AG04450 (cell line): ENCODE measurements at regions not wholly inside any gene's neighbourhood (a gene's known extent, or its start where the extent isn't known, plus 50 kb on each side); places are given as distances from the start of the nearest gene placed in this dataset.
"Not testable (repeated sequence)": the region's sequence is repeated elsewhere in the genome, so short reads cannot be mapped to it uniquely, and the experiment has no call there.

ENCODE experiments used
- CTCF ChIA-PET: fragments of 300-600, 350-600 bp; formaldehyde crosslinking; extraction: SDS; loops from one replicate; lab custom pipeline; 2022; ENCODE audit warnings: antibody characterized with exemption, inconsistent platforms; lab: Charles Lee
- POLR2A ChIA-PET: fragments of 350-600 bp; formaldehyde crosslinking; extraction: SDS; loops from one replicate; lab custom pipeline; 2021; ENCODE audit warnings: antibody characterized with exemption, inconsistent platforms; lab: Yijun Ruan, JAX
- DNase-seq: peaks from one replicate; pipeline ENCODE4 v3.0.0-alpha.2; 2011; ENCODE audit warnings: low read depth, low spot score
- H3K27ac ChIP-seq: one replicate; pipeline ENCODE4 v1.5.1; 2012; ENCODE audit warnings: low read depth, low read length, control low read depth
- H3K27me3 ChIP-seq: one replicate; pipeline ENCODE4 v1.6.0; 2012; ENCODE audit warnings: low read length; ENCODE audit not compliant: control insufficient read depth, insufficient read depth
- H3K4me3 ChIP-seq: 2 replicates; pipeline ENCODE4 v1.5.1; 2011; ENCODE audit warnings: mild to moderate bottlenecking, low read depth, low read length, control low read depth
- H3K9me3 ChIP-seq: 2 replicates; pipeline ENCODE4 v1.5.1; 2012; ENCODE audit warnings: low read length; ENCODE audit not compliant: control insufficient read depth, insufficient read depth
- TF ChIP-seq, protein P1 (sequence below): IDR thresholded peaks from 2 replicates; pipeline ENCODE4 v1.5.1; 2011; ENCODE audit warnings: low read depth, low read length, control low read depth, inconsistent platforms

DNA sequence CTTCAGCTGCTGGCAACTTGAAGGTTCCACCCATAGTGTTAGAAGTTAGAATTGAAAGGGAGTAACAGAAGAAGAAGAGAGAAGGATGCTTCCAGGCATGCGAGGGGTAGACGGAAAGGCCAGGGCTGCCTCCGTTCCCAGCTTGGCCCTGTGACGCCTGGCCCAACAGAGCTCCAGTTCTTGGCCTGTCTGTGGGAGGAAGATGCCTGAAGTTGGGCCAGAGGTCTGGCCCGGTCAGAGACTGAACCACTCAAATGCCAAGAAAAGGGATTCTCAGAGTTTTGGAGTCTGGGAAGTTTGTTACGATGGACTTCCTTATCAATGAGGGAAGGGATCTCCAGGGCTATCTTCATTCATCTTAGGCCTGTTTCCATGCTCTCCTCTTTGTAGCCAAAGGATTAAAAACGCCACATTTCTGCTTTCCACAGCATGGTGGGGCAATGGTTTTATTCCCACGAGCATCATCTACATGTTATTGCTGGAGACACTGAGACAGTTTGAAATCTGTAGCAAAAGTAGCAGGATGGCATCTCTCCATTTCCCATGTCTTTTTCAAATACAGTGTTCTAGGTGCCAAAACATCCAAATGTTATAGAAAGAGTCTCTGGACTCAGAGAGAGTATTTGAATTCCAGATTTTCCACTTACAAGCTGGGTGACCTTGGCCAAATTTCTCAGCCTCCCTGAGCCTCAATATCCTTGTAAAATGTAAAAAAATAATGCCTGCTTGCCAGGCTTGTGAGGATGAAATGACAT lies 65.4 kb upstream of the ANKRD55 start:
- CTCF ChIA-PET, result interaction anchor here (1.3 kb wide), 1 partner anchor 540 kb away, joined by 3 read pairs; no protein-coding TSS in a partner anchor
- H3K27me3 ChIP-seq, result no peaks in the 10 kb centered on the region
- TF ChIP-seq, protein P1, sequence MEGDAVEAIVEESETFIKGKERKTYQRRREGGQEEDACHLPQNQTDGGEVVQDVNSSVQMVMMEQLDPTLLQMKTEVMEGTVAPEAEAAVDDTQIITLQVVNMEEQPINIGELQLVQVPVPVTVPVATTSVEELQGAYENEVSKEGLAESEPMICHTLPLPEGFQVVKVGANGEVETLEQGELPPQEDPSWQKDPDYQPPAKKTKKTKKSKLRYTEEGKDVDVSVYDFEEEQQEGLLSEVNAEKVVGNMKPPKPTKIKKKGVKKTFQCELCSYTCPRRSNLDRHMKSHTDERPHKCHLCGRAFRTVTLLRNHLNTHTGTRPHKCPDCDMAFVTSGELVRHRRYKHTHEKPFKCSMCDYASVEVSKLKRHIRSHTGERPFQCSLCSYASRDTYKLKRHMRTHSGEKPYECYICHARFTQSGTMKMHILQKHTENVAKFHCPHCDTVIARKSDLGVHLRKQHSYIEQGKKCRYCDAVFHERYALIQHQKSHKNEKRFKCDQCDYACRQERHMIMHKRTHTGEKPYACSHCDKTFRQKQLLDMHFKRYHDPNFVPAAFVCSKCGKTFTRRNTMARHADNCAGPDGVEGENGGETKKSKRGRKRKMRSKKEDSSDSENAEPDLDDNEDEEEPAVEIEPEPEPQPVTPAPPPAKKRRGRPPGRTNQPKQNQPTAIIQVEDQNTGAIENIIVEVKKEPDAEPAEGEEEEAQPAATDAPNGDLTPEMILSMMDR, result no peak
- no peak for DNase-seq
- POLR2A ChIA-PET, result no interaction called here
- no peak overlapping the region for H3K4me3 ChIP-seq
- no peak overlapping the region for H3K27ac ChIP-seq
- peaks cover 4% of the 10 kb centered on the region; the same call in 1 of the 2 replicates for H3K9me3 ChIP-seq

DNA sequence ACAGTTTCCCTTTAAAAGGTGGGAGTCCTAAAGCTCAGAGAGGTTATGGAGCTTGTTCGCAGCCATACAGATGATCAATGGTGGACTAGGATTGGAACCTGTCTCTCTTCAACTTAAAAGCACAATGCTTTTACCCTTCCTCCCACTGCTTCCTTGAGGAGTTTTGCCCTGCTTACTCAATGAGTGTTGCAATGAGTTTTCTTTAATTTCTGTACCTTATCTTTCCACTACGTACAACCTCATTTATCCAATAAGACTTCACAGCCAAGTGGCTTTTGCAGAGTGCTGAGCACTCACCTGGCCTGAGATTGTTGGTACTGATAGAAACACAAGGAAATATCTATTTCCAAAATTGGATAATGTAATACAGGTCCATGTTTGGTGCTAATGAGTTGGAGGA lies 64.7 kb upstream of the ANKRD55 start:
- Histone ChIP-seq H3K4me3 (no peak overlapping the region), H3K27me3 (no peaks in the 10 kb centered on the region), H3K27ac (no peak overlapping the region), H3K9me3 (peaks cover 4% of the 10 kb centered on the region; the same call in 1 of the 2 replicates)
- TF ChIP-seq, protein P1, result no peak
- ChIA-PET POLR2A (no interaction called here), CTCF (no interaction called here)
- DNase-seq, result no peak

DNA sequence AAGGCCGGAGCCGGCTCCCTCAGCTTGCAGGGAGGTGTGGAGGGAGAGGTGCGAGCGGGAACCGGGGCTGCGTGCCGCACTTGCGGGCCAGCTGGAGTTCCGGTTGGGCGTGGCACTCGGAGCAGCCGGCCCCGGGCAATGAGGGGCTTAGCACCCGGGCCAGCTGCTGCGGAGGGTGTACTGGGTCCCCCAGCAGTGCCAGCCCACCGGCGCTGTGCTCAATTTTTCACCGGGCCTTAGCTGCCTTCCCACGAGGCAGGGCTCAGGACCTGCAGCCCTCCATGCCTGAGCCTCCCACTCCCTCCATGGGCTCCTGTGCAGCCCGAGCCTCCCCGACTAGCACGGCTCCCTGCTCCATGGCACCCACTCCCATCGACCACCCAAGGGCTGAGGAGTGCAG lies 62.2 kb upstream of the ANKRD55 start:
- H3K27ac ChIP-seq, CTCF ChIA-PET, H3K27me3 ChIP-seq, H3K4me3 ChIP-seq, H3K9me3 ChIP-seq, POLR2A ChIA-PET, DNase-seq: not testable (repeated sequence)

DNA sequence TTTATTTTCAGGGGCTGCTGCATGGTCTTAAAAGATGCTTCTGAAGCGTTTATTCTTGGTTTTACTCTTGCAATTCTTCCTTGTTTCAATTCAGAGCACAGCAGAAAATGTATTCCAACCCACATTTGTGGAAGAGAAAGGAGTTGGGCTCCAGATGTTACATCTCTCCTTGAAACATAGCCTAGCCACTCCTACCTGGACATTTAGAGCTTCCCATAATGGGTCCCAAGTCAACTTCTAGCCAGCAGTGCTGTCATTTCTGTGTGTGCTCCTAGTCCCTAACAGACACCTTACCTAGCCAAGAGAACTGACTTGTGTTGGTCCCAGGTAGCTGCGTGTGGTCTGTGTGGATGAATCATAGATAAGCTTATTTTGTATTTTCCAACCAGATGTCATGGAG lies 61.2 kb upstream of the ANKRD55 start:
- ChIA-PET POLR2A (no interaction called here), CTCF (no interaction called here)
- TF ChIP-seq, protein P1, result no peak

DNA sequence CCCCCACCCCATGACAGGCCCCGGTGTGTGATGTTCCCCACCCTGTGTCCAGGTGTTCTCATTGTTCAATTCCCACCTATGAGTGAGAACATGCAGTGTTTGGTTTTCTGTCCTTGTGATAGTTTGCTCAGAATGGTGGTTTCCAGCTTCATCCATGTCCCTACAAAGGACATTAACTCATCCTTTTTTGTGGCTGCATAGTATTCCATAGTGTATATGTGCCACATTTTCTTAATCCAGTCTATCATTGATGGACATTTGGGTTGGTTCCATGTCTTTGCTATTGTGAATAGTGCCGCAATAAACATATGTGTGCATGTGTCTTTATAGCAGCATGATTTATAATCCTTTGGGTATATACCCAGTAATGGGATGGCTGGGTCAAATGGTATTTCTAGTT lies 59.7 kb upstream of the ANKRD55 start:
- H3K27ac ChIP-seq, H3K4me3 ChIP-seq, DNase-seq, H3K27me3 ChIP-seq, POLR2A ChIA-PET, H3K9me3 ChIP-seq, CTCF ChIA-PET: not testable (repeated sequence)

More for the DNA sequence above, 61.2 kb upstream of the ANKRD55 start:
- H3K27me3 ChIP-seq, result no peaks in the 10 kb centered on the region
- no peak for DNase-seq
- no peak overlapping the region for H3K4me3 ChIP-seq
- no peak overlapping the region for H3K27ac ChIP-seq
- peaks cover 4% of the 10 kb centered on the region; the same call in 1 of the 2 replicates for H3K9me3 ChIP-seq

DNA sequence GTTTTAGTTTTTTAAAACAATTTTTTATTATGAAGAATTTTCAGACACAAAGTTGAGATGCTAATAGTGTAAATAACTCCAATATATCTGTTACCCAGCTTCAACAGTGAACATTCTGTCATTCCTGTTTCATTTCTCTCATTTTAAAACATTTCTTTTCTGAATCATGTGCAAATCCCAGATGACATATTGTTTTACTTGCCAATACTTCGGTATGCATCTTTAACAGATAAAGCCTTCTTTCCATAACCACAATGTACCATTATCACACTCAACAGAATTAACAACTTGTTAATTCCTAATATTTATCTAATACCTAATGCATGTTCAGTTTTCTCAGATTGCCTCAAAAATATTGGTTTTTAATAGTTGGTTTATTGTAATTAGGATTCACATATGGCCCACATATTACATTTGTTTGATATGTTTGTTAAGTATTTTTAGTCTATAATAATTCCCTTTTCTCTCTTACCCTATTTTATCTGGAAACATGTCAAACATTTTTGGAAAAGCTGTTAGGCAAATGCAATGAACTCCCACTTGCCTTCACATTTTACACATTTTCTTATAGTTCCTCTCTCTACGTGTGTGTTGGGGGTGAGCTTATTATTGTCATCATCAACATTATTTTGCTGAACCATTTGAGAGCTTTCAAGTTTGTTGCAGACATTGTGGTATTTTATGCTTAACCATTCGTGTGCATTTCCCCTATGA lies 58.7 kb upstream of the ANKRD55 start:
- ChIA-PET POLR2A (no interaction called here), CTCF (interaction anchor here (1.3 kb wide), 1 partner anchor 21 kb away, joined by 3 read pairs; no protein-coding TSS in a partner anchor)
- Histone ChIP-seq H3K4me3 (no peak overlapping the region), H3K9me3 (peaks cover 4% of the 10 kb centered on the region; the same call in 1 of the 2 replicates), H3K27me3 (no peaks in the 10 kb centered on the region), H3K27ac (no peak overlapping the region)
- no peak for DNase-seq
- TF ChIP-seq, protein P1, result no peak
